H9 (cell line): ENCODE measurements at regions not wholly inside any gene's neighbourhood (a gene's known extent, or its start where the extent isn't known, plus 50 kb on each side); places are given as distances from the start of the nearest gene placed in this dataset.

ENCODE experiments used
- DNase-seq: peaks from one replicate; pipeline ENCODE4 v3.0.0-alpha.2; 2017
- H2AFZ ChIP-seq: one replicate; pipeline ENCODE4 v1.6.1; 2013; ENCODE audit warnings: mild to moderate bottlenecking, low read length, control low read depth, moderate library complexity
- H2AK5ac ChIP-seq: 2 replicates; pipeline ENCODE4 v1.6.1; 2013; ENCODE audit warnings: low read length, control low read depth, mixed read lengths; ENCODE audit not compliant: insufficient read length
- H2BK120ac ChIP-seq: one replicate; pipeline ENCODE4 v1.6.1; 2013; ENCODE audit warnings: low read depth, mild to moderate bottlenecking, low read length, control low read depth, inconsistent platforms; ENCODE audit not compliant: poor library complexity, severe bottlenecking
- H2BK12ac ChIP-seq: 2 replicates; pipeline ENCODE4 v1.6.1; 2013; ENCODE audit warnings: low read length, control low read depth, mixed read lengths, low read depth; ENCODE audit not compliant: insufficient read length
- H2BK15ac ChIP-seq: 2 replicates; pipeline ENCODE4 v1.6.1; 2013; ENCODE audit warnings: low read depth, low read length, control low read depth
- H2BK20ac ChIP-seq: one replicate; pipeline ENCODE4 v1.6.1; 2013; ENCODE audit warnings: low read depth, mild to moderate bottlenecking, low read length, control low read depth, inconsistent platforms; ENCODE audit not compliant: poor library complexity, severe bottlenecking
- H2BK5ac ChIP-seq: 2 replicates; pipeline ENCODE4 v1.6.1; 2013; ENCODE audit warnings: low read length, control low read depth, mixed read lengths; ENCODE audit not compliant: insufficient read length
- H3K14ac ChIP-seq: 2 replicates; pipeline ENCODE4 v1.6.1; 2013; ENCODE audit warnings: low read length, control low read depth; ENCODE audit not compliant: insufficient read depth
- H3K18ac ChIP-seq: 2 replicates; pipeline ENCODE4 v1.6.1; 2013; ENCODE audit warnings: low read depth, mild to moderate bottlenecking, mixed read lengths, low read length, control low read depth; ENCODE audit not compliant: insufficient read length
- H3K23ac ChIP-seq: 2 replicates; pipeline ENCODE4 v1.6.1; 2013; ENCODE audit warnings: low read length, control low read depth, mixed read lengths, low read depth; ENCODE audit not compliant: insufficient read length
- H3K23me2 ChIP-seq: 2 replicates; pipeline ENCODE4 v1.6.1; 2013; ENCODE audit warnings: low read depth, mild to moderate bottlenecking, mixed read lengths, low read length, control low read depth; ENCODE audit not compliant: insufficient read length, poor library complexity, severe bottlenecking
- H3K27ac ChIP-seq: 2 replicates; pipeline ENCODE4 v1.5.1; 2013; ENCODE audit warnings: low read length, control low read depth, mixed read lengths, low read depth; ENCODE audit not compliant: insufficient read length
- H3K27me3 ChIP-seq: 2 replicates; pipeline ENCODE4 v1.6.1; 2013; ENCODE audit warnings: low read length, control low read depth, inconsistent platforms; ENCODE audit not compliant: insufficient read depth
- H3K4ac ChIP-seq: 2 replicates; pipeline ENCODE4 v1.6.1; 2013; ENCODE audit warnings: low read depth, mild to moderate bottlenecking, control low read depth, inconsistent platforms, low read length, moderate library complexity
- H3K4me1 ChIP-seq: 2 replicates; pipeline ENCODE4 v1.6.1; 2013; ENCODE audit warnings: low read length, control low read depth, inconsistent platforms; ENCODE audit not compliant: insufficient read depth
- H3K4me2 ChIP-seq: 2 replicates; pipeline ENCODE4 v1.6.1; 2013; ENCODE audit warnings: low read length, control low read depth, mixed read lengths; ENCODE audit not compliant: insufficient read length, insufficient read depth
- H3K56ac ChIP-seq: 2 replicates; pipeline ENCODE4 v1.6.1; 2013; ENCODE audit warnings: low read depth, mild to moderate bottlenecking, mixed read lengths, low read length, control low read depth; ENCODE audit not compliant: insufficient read length
- H3K79me1 ChIP-seq: 2 replicates; pipeline ENCODE4 v1.6.1; 2013; ENCODE audit warnings: low read depth, mild to moderate bottlenecking, moderate library complexity, low read length, control low read depth, inconsistent platforms; ENCODE audit not compliant: insufficient read depth, poor library complexity, severe bottlenecking
- H3K79me2 ChIP-seq: 2 replicates; pipeline ENCODE4 v1.6.1; 2013; ENCODE audit warnings: low read length, control low read depth, inconsistent platforms; ENCODE audit not compliant: insufficient read depth
- H3K9ac ChIP-seq: 2 replicates; pipeline ENCODE4 v1.6.1; 2013; ENCODE audit warnings: low read length, control low read depth, mixed read lengths; ENCODE audit not compliant: insufficient read length; ENCODE audit errors: extremely low read depth
- H3K9me3 ChIP-seq: one replicate; pipeline ENCODE4 v1.6.1; 2013; ENCODE audit warnings: low read depth, low read length, inconsistent platforms; ENCODE audit not compliant: control insufficient read depth
- H3T11ph ChIP-seq: one replicate; pipeline ENCODE4 v1.6.1; 2013; ENCODE audit warnings: mild to moderate bottlenecking, low read length, control low read depth, inconsistent platforms
- H4K20me1 ChIP-seq: one replicate; pipeline ENCODE4 v1.6.1; 2013; ENCODE audit not compliant: control insufficient read depth, insufficient read length, insufficient read depth
- H4K5ac ChIP-seq: 2 replicates; pipeline ENCODE4 v1.6.1; 2013; ENCODE audit warnings: low read depth, mild to moderate bottlenecking, mixed read lengths, low read length, control low read depth; ENCODE audit not compliant: insufficient read length
- H4K8ac ChIP-seq: replicated peaks from 2 replicates; pipeline ENCODE4 v1.6.1; 2013; ENCODE audit warnings: low read length, control low read depth, mixed read lengths, low read depth; ENCODE audit not compliant: insufficient read length
- H4K91ac ChIP-seq: 2 replicates; pipeline ENCODE4 v1.6.1; 2013; ENCODE audit warnings: low read depth, mild to moderate bottlenecking, moderate library complexity, mixed read lengths, low read length, control low read depth; ENCODE audit not compliant: insufficient read length
- H3K27ac Mint-ChIP-seq, 3 experiments: 2 replicates in 2 of 3; 3 replicates in 1 of 3; pipeline ENCODE4 v1.8.0; 2020 to 2021; ENCODE audit warnings: mixed read lengths in 3 of 3, mild to moderate bottlenecking in 1 of 3, moderate library complexity in 1 of 3
- H3K27me3 Mint-ChIP-seq: 2 replicates; pipeline ENCODE4 v1.8.0; 2021; ENCODE audit warnings: low read depth, mild to moderate bottlenecking, moderate library complexity, mixed read lengths
- H3K36me3 Mint-ChIP-seq, 3 experiments: 2 replicates in 2 of 3; 3 replicates in 1 of 3; pipeline ENCODE4 v1.8.0; 2020 to 2021; ENCODE audit warnings: low read depth in 3 of 3, mixed read lengths in 3 of 3; ENCODE audit not compliant: insufficient read depth in 1 of 3
- H3K4me1 Mint-ChIP-seq, 2 experiments: 2 replicates each; pipeline ENCODE4 v1.8.0; 2020; ENCODE audit warnings: mixed read lengths in 2 of 2
- H3K4me3 Mint-ChIP-seq, 2 experiments: 2 replicates in 1 of 2; 3 replicates in 1 of 2; pipeline ENCODE4 v1.8.0; 2020 to 2021; ENCODE audit warnings: mild to moderate bottlenecking in 2 of 2, mixed read lengths in 2 of 2, moderate library complexity in 1 of 2
- H3K9me3 Mint-ChIP-seq, 2 experiments: 2 replicates in 1 of 2; 3 replicates in 1 of 2; pipeline ENCODE4 v1.8.0; 2020; ENCODE audit warnings: mild to moderate bottlenecking in 2 of 2, mixed read lengths in 2 of 2, moderate library complexity in 1 of 2
- CTCF ChIP-seq: fragments of 200-600 bp; sonication (generic); conservative IDR thresholded peaks from 3 replicates; pipeline ENCODE4 v1.8.0; 2021; ENCODE audit warnings: antibody characterized with exemption, mild to moderate bottlenecking
- WGBS: extraction: QIAGEN DNeasy Blood & Tissue Kit; methylation state at CpG from one replicate; pipeline ENCODE4 v1.1.7; 2013; ENCODE audit warnings: missing lambda C conversion rate, low lambda C conversion rate, mixed read lengths; ENCODE audit not compliant: insufficient read length; ENCODE audit errors: extremely low coverage; 5-methylcytosine and 5-hydroxymethylcytosine counted together

- Histone ChIP-seq H3K23me2 (no peaks in the 10 kb centered on the region), H3K79me1 (no peaks in the 10 kb centered on the region), H3K27me3 (no peaks in the 10 kb centered on the region), H3K4me1 (no peaks in the 10 kb centered on the region), H3K23ac (no peak overlapping the region), H2BK20ac (no peak overlapping the region), H2BK120ac (no peak overlapping the region), H2BK5ac (no peak overlapping the region), H2AK5ac (no peak overlapping the region), H3K9ac (no peak overlapping the region), H3K27ac (no peak overlapping the region), H3K4me2 (no peak overlapping the region), H4K5ac (no peak overlapping the region), H3K18ac (no peak overlapping the region), H3K4ac (no peak overlapping the region), H3K56ac (no peak overlapping the region), H3T11ph (no peak overlapping the region), H4K8ac (no peak overlapping the region), H2BK12ac (no peak overlapping the region), H2BK15ac (no peak overlapping the region), H4K20me1 (no peaks in the 10 kb centered on the region), H3K79me2 (no peaks in the 10 kb centered on the region), H4K91ac (no peak overlapping the region), H2AFZ (no peak overlapping the region), H3K14ac (no peak overlapping the region), H3K9me3 (no peaks in the 10 kb centered on the region)
- no peak overlapping the region for H3K27ac Mint-ChIP-seq
- no CpG with 5 or more reads among the region's 1 CpG for WGBS
- no peak for DNase-seq
- H3K4me3 Mint-ChIP-seq, result no peak overlapping the region
- H3K4me1 Mint-ChIP-seq, result peaks cover 8 to 13% of the 10 kb centered on the region in 2 experiments
- TF ChIP-seq CTCF, result no peak
- H3K36me3 Mint-ChIP-seq, result peaks cover 0 to 4% (median 0%) of the 10 kb centered on the region in 3 experiments; a peak in 1 of 7 replicates
- peaks cover 2% of the 10 kb centered on the region; the same call in 1 of the 2 replicates for H3K27me3 Mint-ChIP-seq
- peaks cover 0 to 3% of the 10 kb centered on the region in 2 experiments; a peak in 2 of 5 replicates for H3K9me3 Mint-ChIP-seq
Observed at GRCh38 chr1:58926152-58926551, 142.3 kb upstream of the JUN start.
